ENCODE measurements at regions not wholly inside any gene's neighbourhood (a gene's known extent, or its start where the extent isn't known, plus 50 kb on each side); places are given as distances from the start of the nearest gene placed in this dataset.

DNA sequence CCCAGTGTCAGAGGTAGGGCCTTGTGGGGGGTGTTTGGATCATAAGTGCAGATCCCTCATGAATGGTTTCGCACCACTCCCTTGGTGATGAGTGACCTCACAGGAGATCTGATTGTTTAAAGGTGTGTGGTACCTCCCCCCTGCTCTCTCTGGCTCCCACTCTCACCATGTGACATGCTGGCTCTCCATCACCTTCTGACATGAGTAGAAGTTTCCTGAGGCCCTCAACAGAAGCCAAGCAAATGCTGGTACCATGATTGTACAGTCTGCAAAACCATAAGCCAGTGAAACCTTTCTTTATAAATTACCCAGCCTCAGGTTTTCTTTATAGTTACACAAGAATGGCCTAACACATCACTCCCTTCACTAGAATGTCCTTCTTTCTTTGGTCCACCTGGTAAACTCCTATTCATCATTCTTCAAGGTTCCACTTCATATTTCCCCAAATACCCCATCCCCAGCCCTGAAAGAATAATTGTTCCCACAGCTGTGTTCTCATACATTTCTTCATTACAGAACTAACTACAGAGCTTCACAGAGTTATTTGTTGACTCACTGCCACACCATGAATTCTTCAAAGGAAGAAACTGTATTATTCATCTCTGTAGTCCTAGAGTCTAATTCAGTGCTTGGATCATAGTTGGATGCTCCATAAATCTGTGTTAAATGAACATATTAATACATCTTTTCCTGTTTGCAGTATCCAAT, 81.2 kb upstream of the STK17B start:
- no peak for ATAC-seq
- H3K27me3 ChIP-seq = no peaks in the 10 kb centered on the region
- DNase-seq = no peak
- H3K4me1 ChIP-seq = peaks cover 0 to 32% (median 6%) of the 10 kb centered on the region in 9 donors
- H3K27ac ChIP-seq = no peak overlapping the region
- intact Hi-C loops (cut with DNase I) = no loop called here
- H3K9me3 ChIP-seq = no peaks in the 10 kb centered on the region
- no peak for TF ChIP-seq CTCF (IDR thresholded peaks at IDR 0.05)
- H3K4me3 ChIP-seq = no peak overlapping the region
- peaks cover 0 to 87% (median 13%) of the 10 kb centered on the region in 9 donors for H3K36me3 ChIP-seq
- whole genome bisulfite sequencing, 2 donors = 95 to 100% methylated on average over 1 of the region's 1 CpG

- no peak overlapping the region for H3K27ac ChIP-seq
- H3K4me3 ChIP-seq = no peak overlapping the region
- peaks cover 0 to 26% (median under 1%) of the 10 kb centered on the region in 9 donors for H3K4me1 ChIP-seq
- intact Hi-C loops (cut with DNase I) = no loop called here
- H3K36me3 ChIP-seq = peaks cover 0 to 93% (median 13%) of the 10 kb centered on the region in 9 donors
- ATAC-seq = no peak
- TF ChIP-seq CTCF (IDR thresholded peaks at IDR 0.05) = no peak
- no peaks in the 10 kb centered on the region for H3K27me3 ChIP-seq
- no peak for DNase-seq
- no peaks in the 10 kb centered on the region for H3K9me3 ChIP-seq
These were observed 81.7 kb upstream of the STK17B start for GRCh38 chr2:196253116-196253480.

- Histone ChIP-seq H3K4me1 (peaks cover 0 to 12% (median 0%) of the 10 kb centered on the region in 9 donors), H3K4me3 (no peak overlapping the region), H3K27ac (no peak overlapping the region), H3K9me3 (no peaks in the 10 kb centered on the region), H3K36me3 (peaks cover 0 to 94% (median 13%) of the 10 kb centered on the region in 9 donors), H3K27me3 (no peaks in the 10 kb centered on the region)
- no peak for TF ChIP-seq CTCF (IDR thresholded peaks at IDR 0.05)
- WGBS, 2 donors = 60 to 68% methylated on average over 1 of the region's 1 CpG
- ATAC-seq (no peak), DNase-seq (no peak)
- intact Hi-C loops (cut with DNase I) = no loop called here
These were observed 85.2 kb upstream of the STK17B start for GRCh38 chr2:196256585-196256984.

DNA sequence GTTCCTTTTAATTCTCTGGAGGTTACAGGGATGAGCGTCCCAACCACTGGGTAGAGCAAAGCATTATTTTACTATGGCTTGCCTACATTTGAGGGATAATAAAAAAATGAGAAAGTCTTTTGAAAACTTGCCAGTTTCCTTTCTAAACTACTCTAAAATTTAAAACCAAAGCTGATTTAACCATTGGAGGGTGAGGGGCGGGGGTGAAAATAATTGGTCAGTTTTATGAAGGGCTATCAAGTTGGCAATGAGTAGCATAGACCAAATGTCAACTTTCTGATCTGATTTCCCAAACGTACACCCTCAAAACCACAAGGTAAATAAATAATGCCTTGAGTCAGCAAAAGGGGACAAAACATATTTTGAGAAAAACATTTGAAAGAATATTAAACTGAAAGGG, 85.7 kb upstream of the STK17B start:
- no peak for DNase-seq
- intact Hi-C loops (cut with DNase I) = no loop called here
- Histone ChIP-seq H3K27ac (no peak overlapping the region), H3K36me3 (peaks cover 0 to 92% (median 13%) of the 10 kb centered on the region in 9 donors), H3K9me3 (no peaks in the 10 kb centered on the region), H3K4me1 (peaks cover 0 to 15% (median 0%) of the 10 kb centered on the region in 9 donors), H3K4me3 (no peak overlapping the region), H3K27me3 (no peaks in the 10 kb centered on the region)
- WGBS, 2 donors = 87 to 92% methylated on average over 3 of the region's 3 CpGs
- no peak for ATAC-seq
- no peak for TF ChIP-seq CTCF (IDR thresholded peaks at IDR 0.05)
